IMR-90 (cell line): ENCODE measurements at regions not wholly inside any gene's neighbourhood (a gene's known extent, or its start where the extent isn't known, plus 50 kb on each side); places are given as distances from the start of the nearest gene placed in this dataset.

Experiments
- ATAC-seq: fragments of 200-7000 bp; cut with Tn5 transposase; 2 replicates; pipeline ENCODE4 v1.9.1; 2020; ENCODE audit warnings: low read depth, mild to moderate bottlenecking, moderate library complexity
- BruUV-seq: library from RNA; stranded (reverse); fragments of 400-500 nt; replicated peaks from 2 replicates; lab custom pipeline; 2021; lab: Mats Ljungman, UMichigan
- CTCF ChIA-PET: fragments of 300-600 bp; formaldehyde crosslinking; extraction: SDS; loops from one replicate; lab custom pipeline; 2021; ENCODE audit warnings: antibody characterized with exemption; lab: Yijun Ruan, JAX
- POLR2A ChIA-PET: fragments of 300-600 bp; sonication (Branson Sonifier 250); formaldehyde crosslinking; loops from one replicate; lab custom pipeline; 2022; ENCODE audit warnings: antibody characterized with exemption; ENCODE audit not compliant: unreplicated experiment; lab: Charles Lee
- DNase-seq: peaks from one replicate; pipeline ENCODE4 v3.0.0; 2013
- H2AFZ ChIP-seq: replicated peaks from 2 replicates; pipeline ENCODE3; 2013; ENCODE audit warnings: low read length, mild to moderate bottlenecking; ENCODE audit not compliant: poor library complexity
- H2AK5ac ChIP-seq: 2 replicates; pipeline ENCODE4 v1.6.1; 2013; ENCODE audit warnings: low read depth, low read length, inconsistent platforms
- H2AK9ac ChIP-seq: replicated peaks from 2 replicates; pipeline ENCODE3; 2013; ENCODE audit warnings: mild to moderate bottlenecking, low read depth, low read length, moderate library complexity; ENCODE audit not compliant: poor library complexity
- H2BK120ac ChIP-seq: 2 replicates; pipeline ENCODE4 v1.6.1; 2013; ENCODE audit warnings: low read depth, low read length, inconsistent platforms
- H2BK15ac ChIP-seq: 3 replicates; pipeline ENCODE4 v1.6.1; 2013; ENCODE audit warnings: low read depth, low read length, inconsistent platforms
- H2BK20ac ChIP-seq: 2 replicates; pipeline ENCODE4 v1.6.1; 2013; ENCODE audit warnings: low read depth, mild to moderate bottlenecking, inconsistent platforms, low read length, moderate library complexity
- H2BK5ac ChIP-seq: 2 replicates; pipeline ENCODE4 v1.6.1; 2013; ENCODE audit warnings: mild to moderate bottlenecking, low read depth, low read length, inconsistent platforms; ENCODE audit not compliant: poor library complexity, severe bottlenecking
- H3K14ac ChIP-seq: replicated peaks from 2 replicates; pipeline ENCODE4 v1.6.1; 2013; ENCODE audit warnings: low read depth, low read length, inconsistent platforms
- H3K18ac ChIP-seq: 2 replicates; pipeline ENCODE4 v1.6.1; 2013; ENCODE audit warnings: low read depth, low read length, control low read depth
- H3K23ac ChIP-seq: 2 replicates; pipeline ENCODE4 v1.6.1; 2013; ENCODE audit warnings: low read depth, low read length, inconsistent platforms
- H3K27ac ChIP-seq: 2 replicates; pipeline ENCODE4 v1.5.1; 2013; ENCODE audit warnings: mild to moderate bottlenecking, control low read depth, low read length; ENCODE audit not compliant: insufficient read depth
- H3K27me3 ChIP-seq: 2 replicates; pipeline ENCODE4 v1.6.1; 2013; ENCODE audit warnings: low read length; ENCODE audit not compliant: control insufficient read depth, insufficient read depth
- H3K36me3 ChIP-seq: 2 replicates; pipeline ENCODE4 v1.6.1; 2013; ENCODE audit warnings: low read length, mixed read lengths; ENCODE audit not compliant: control insufficient read depth, insufficient read depth
- H3K4ac ChIP-seq: 2 replicates; pipeline ENCODE4 v1.6.1; 2013; ENCODE audit warnings: low read depth, low read length, inconsistent platforms
- H3K4me1 ChIP-seq: 2 replicates; pipeline ENCODE4 v1.6.1; 2013; ENCODE audit warnings: low read length, mixed read lengths; ENCODE audit not compliant: control insufficient read depth, insufficient read depth
- H3K4me2 ChIP-seq: 2 replicates; pipeline ENCODE4 v1.6.1; 2013; ENCODE audit warnings: low read depth, mild to moderate bottlenecking, control low read depth, low read length, moderate library complexity
- H3K4me3 ChIP-seq: 2 replicates; pipeline ENCODE4 v1.5.1; 2013; ENCODE audit warnings: low read depth, mild to moderate bottlenecking, control low read depth, low read length, moderate library complexity; ENCODE audit not compliant: insufficient read depth
- H3K56ac ChIP-seq: 2 replicates; pipeline ENCODE4 v1.6.1; 2013; ENCODE audit warnings: low read length, inconsistent platforms; ENCODE audit not compliant: insufficient read depth; ENCODE audit errors: extremely low read depth
- H3K79me1 ChIP-seq, 2 experiments: 2 replicates each; pipeline ENCODE4 v1.6.1; 2013; ENCODE audit warnings: low read length in 2 of 2, inconsistent platforms in 1 of 2, low read depth in 1 of 2
- H3K9ac ChIP-seq: 2 replicates; pipeline ENCODE4 v1.6.1; 2013; ENCODE audit warnings: low read depth, low read length, control low read depth
- H3K9me1 ChIP-seq: 2 replicates; pipeline ENCODE4 v1.6.1; 2013; ENCODE audit warnings: low read length, inconsistent platforms; ENCODE audit not compliant: insufficient read depth
- H3K9me3 ChIP-seq: 2 replicates; pipeline ENCODE4 v1.6.1; 2013; ENCODE audit warnings: low read length; ENCODE audit not compliant: control insufficient read depth, insufficient read depth
- H4K20me1 ChIP-seq: 2 replicates; pipeline ENCODE4 v1.6.1; 2013; ENCODE audit warnings: low read length, inconsistent platforms; ENCODE audit not compliant: insufficient read depth
- H4K5ac ChIP-seq: 2 replicates; pipeline ENCODE4 v1.6.1; 2013; ENCODE audit warnings: mild to moderate bottlenecking, low read depth, low read length, control low read depth
- H4K8ac ChIP-seq, 2 experiments: 2 replicates each; pipeline ENCODE4 v1.6.1; 2013; ENCODE audit warnings: low read depth in 2 of 2, low read length in 2 of 2, control low read depth in 1 of 2, inconsistent platforms in 1 of 2
- H4K91ac ChIP-seq: 2 replicates; pipeline ENCODE4 v1.6.1; 2013; ENCODE audit warnings: low read depth, low read length, inconsistent platforms; ENCODE audit not compliant: insufficient read depth
- BHLHE40 ChIP-seq: fragments of 150-350 bp; IDR thresholded peaks from 2 replicates; pipeline ENCODE4 v1.6.1; 2016; ENCODE audit warnings: mild to moderate bottlenecking, low read depth, low read length
- CEBPB ChIP-seq: IDR thresholded peaks from 2 replicates; pipeline ENCODE4 v1.6.1; 2012; ENCODE audit warnings: low read depth, low read length, improper control_type of control experiment
- CHD1 ChIP-seq: IDR thresholded peaks from 2 replicates; pipeline ENCODE4 v1.6.1; 2012; ENCODE audit warnings: low read depth, low read length, improper control_type of control experiment
- ELK1 ChIP-seq: fragments of 150-350 bp; IDR thresholded peaks from 2 replicates; pipeline ENCODE4 v1.6.1; 2016; ENCODE audit warnings: low read depth, mild to moderate bottlenecking, low read length, moderate library complexity, borderline replicate concordance
- FOS ChIP-seq: fragments of 150-350 bp; IDR thresholded peaks from 2 replicates; pipeline ENCODE4 v1.6.1; 2016; ENCODE audit warnings: low read depth, low read length
- MAFK ChIP-seq: IDR thresholded peaks from 2 replicates; pipeline ENCODE4 v1.6.1; 2012; ENCODE audit warnings: low read depth, low read length, improper control_type of control experiment
- MAZ ChIP-seq: IDR thresholded peaks from 2 replicates; pipeline ENCODE4 v1.6.1; 2012; ENCODE audit warnings: low read depth, mild to moderate bottlenecking, low read length, improper control_type of control experiment, moderate library complexity, borderline replicate concordance
- MXI1 ChIP-seq: IDR thresholded peaks from 2 replicates; pipeline ENCODE4 v1.6.1; 2012; ENCODE audit warnings: low read depth, mild to moderate bottlenecking, low read length, moderate library complexity, borderline replicate concordance
- NFE2L2 ChIP-seq: fragments of 150-350 bp; IDR thresholded peaks from 2 replicates; pipeline ENCODE4 v1.6.1; 2016; ENCODE audit warnings: low read depth, mild to moderate bottlenecking, low read length
- POLR2A ChIP-seq: IDR thresholded peaks from 2 replicates; pipeline ENCODE4 v1.6.1; 2012; ENCODE audit warnings: mild to moderate bottlenecking, low read depth, low read length
- RAD21 ChIP-seq: IDR thresholded peaks from 2 replicates; pipeline ENCODE4 v1.6.1; 2012; ENCODE audit warnings: low read length, improper control_type of control experiment
- RCOR1 ChIP-seq: IDR thresholded peaks from 2 replicates; pipeline ENCODE4 v1.6.1; 2012; ENCODE audit warnings: mild to moderate bottlenecking, low read length, improper control_type of control experiment; ENCODE audit not compliant: insufficient replicate concordance
- RFX5 ChIP-seq: IDR thresholded peaks from 2 replicates; pipeline ENCODE4 v1.8.0; 2012; ENCODE audit warnings: low read depth, mild to moderate bottlenecking, low read length, moderate library complexity
- SMC3 ChIP-seq: fragments of 150-350 bp; IDR thresholded peaks from 2 replicates; pipeline ENCODE4 v1.6.1; 2016; ENCODE audit warnings: low read depth, mild to moderate bottlenecking, antibody characterized with exemption, low read length, moderate library complexity
- USF2 ChIP-seq: fragments of 150-350 bp; IDR thresholded peaks from 2 replicates; pipeline ENCODE4 v1.6.1; 2017; ENCODE audit warnings: mild to moderate bottlenecking, antibody characterized with exemption, low read length, low read depth
- WGBS, 2 experiments: methylation state at CpG; one replicate each; pipeline versions ENCODE4 v1.1.5 to v1.1.7; 2013; ENCODE audit warnings: missing lambda C conversion rate in 2 of 2; ENCODE audit not compliant: insufficient read length in 1 of 2; ENCODE audit errors: extremely low coverage in 2 of 2; 5-methylcytosine and 5-hydroxymethylcytosine counted together
- dilution Hi-C: fragments of 300-500 bp; cut with HindIII; formaldehyde crosslinking; loops from one replicate; pipeline ENCODE4 v1.14.3; 2018; ENCODE audit warnings: low sequenced_read_pairs; ENCODE audit not compliant: unreplicated experiment
- in situ Hi-C: fragments of 300-500 bp; cut with MboI; formaldehyde crosslinking; loops from 3 replicates; pipeline ENCODE4 v1.14.3; 2019; ENCODE audit warnings: low sequenced_read_pairs, inconsistent platforms, mixed read lengths
- intact Hi-C: fragments of 100-400 bp; cut with micrococcal nuclease; formaldehyde crosslinking; loops from 2 replicates; pipeline ENCODE4 v1.10.0; 2022
- TF ChIP-seq, protein P1 (sequence below): conservative IDR thresholded peaks from 2 replicates; pipeline ENCODE4 v1.5.1; 2012; ENCODE audit warnings: mild to moderate bottlenecking, low read depth, low read length, improper control_type of control experiment

GRCh38 chrX:8027827-8028226, 100.6 kb upstream of the PNPLA4 start:
- Histone ChIP-seq H2BK120ac (no peak overlapping the region), H2AK5ac (no peak overlapping the region), H2AK9ac (no peak overlapping the region), H4K8ac (no peak overlapping the region), H3K4me1 (no peaks in the 10 kb centered on the region), H3K23ac (no peak overlapping the region), H2BK20ac (no peak overlapping the region), H3K9me3 (peaks cover 7% of the 10 kb centered on the region), H3K4ac (no peak overlapping the region), H3K27ac (no peak overlapping the region), H4K5ac (no peak overlapping the region), H2BK5ac (no peak overlapping the region), H3K36me3 (no peaks in the 10 kb centered on the region), H3K56ac (no peak overlapping the region), H2BK15ac (no peak overlapping the region), H3K4me3 (no peak overlapping the region), H3K18ac (no peak overlapping the region), H3K14ac (no peak overlapping the region), H3K4me2 (no peak overlapping the region), H3K9me1 (no peaks in the 10 kb centered on the region), H3K9ac (no peak overlapping the region), H4K91ac (no peak overlapping the region), H4K20me1 (no peaks in the 10 kb centered on the region; the same call in 1 of the 2 replicates), H3K27me3 (no peaks in the 10 kb centered on the region), H2AFZ (no peak overlapping the region), H3K79me1 (no peaks in the 10 kb centered on the region)
- in situ Hi-C loops, result no loop called here
- CTCF ChIA-PET, result no interaction called here
- intact Hi-C loops, result no loop called here
- ATAC-seq, result no peak
- POLR2A ChIA-PET, result no interaction called here
- no peak for DNase-seq
- TF ChIP-seq NFE2L2, result no peak
- no peak for TF ChIP-seq RFX5
- TF ChIP-seq MAZ, result no peak
- no peak for TF ChIP-seq FOS
- TF ChIP-seq BHLHE40, result no peak
- TF ChIP-seq, protein P1, sequence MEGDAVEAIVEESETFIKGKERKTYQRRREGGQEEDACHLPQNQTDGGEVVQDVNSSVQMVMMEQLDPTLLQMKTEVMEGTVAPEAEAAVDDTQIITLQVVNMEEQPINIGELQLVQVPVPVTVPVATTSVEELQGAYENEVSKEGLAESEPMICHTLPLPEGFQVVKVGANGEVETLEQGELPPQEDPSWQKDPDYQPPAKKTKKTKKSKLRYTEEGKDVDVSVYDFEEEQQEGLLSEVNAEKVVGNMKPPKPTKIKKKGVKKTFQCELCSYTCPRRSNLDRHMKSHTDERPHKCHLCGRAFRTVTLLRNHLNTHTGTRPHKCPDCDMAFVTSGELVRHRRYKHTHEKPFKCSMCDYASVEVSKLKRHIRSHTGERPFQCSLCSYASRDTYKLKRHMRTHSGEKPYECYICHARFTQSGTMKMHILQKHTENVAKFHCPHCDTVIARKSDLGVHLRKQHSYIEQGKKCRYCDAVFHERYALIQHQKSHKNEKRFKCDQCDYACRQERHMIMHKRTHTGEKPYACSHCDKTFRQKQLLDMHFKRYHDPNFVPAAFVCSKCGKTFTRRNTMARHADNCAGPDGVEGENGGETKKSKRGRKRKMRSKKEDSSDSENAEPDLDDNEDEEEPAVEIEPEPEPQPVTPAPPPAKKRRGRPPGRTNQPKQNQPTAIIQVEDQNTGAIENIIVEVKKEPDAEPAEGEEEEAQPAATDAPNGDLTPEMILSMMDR, result no peak
- TF ChIP-seq MXI1, result no peak
- no peak for TF ChIP-seq CEBPB
- TF ChIP-seq USF2, result no peak
- no peak for TF ChIP-seq RAD21
- TF ChIP-seq SMC3, result no peak
- TF ChIP-seq MAFK, result no peak
- no peak for TF ChIP-seq POLR2A
- TF ChIP-seq ELK1, result no peak
- no peak for TF ChIP-seq RCOR1
- no peak for TF ChIP-seq CHD1
- no CpG with 5 or more reads among the region's 1 CpG for WGBS, 2 experiments
- BruUV-seq, result no TSS peak
- dilution Hi-C loops, result no loop called here
